ENCODE measurements at regions not wholly inside any gene's neighbourhood (a gene's known extent, or its start where the extent isn't known, plus 50 kb on each side); places are given as distances from the start of the nearest gene placed in this dataset.

DNA sequence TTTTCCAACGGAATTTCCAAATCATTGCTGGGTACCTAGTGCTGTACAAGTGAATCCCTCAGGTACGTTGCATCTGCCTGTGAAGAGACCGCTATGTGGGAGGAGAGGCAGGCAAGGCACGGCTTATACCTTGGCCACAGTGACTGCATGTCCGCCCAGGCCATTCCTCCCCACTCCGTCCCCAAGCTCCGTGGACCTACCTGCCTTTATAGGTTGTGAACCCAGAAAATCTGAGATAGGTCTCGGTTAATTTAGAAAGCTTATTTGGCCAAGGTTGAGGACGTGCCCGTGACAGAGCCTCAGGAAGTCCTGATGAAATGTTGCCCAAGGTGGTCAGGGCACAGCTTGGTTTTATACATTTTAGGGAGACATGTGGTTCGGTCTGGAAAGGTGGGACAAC lies 218.5 kb upstream of the TSHZ3 start:
- TF ChIP-seq, protein P1, sequence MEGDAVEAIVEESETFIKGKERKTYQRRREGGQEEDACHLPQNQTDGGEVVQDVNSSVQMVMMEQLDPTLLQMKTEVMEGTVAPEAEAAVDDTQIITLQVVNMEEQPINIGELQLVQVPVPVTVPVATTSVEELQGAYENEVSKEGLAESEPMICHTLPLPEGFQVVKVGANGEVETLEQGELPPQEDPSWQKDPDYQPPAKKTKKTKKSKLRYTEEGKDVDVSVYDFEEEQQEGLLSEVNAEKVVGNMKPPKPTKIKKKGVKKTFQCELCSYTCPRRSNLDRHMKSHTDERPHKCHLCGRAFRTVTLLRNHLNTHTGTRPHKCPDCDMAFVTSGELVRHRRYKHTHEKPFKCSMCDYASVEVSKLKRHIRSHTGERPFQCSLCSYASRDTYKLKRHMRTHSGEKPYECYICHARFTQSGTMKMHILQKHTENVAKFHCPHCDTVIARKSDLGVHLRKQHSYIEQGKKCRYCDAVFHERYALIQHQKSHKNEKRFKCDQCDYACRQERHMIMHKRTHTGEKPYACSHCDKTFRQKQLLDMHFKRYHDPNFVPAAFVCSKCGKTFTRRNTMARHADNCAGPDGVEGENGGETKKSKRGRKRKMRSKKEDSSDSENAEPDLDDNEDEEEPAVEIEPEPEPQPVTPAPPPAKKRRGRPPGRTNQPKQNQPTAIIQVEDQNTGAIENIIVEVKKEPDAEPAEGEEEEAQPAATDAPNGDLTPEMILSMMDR (IDR thresholded peaks at IDR 0.05; ENCODE audit: low read depth, low read length) = no peak
- no peak for TF ChIP-seq EZH2phosphoT487 (IDR thresholded peaks at IDR 0.05; ENCODE audit: low read depth)

Data from OCI-LY3 (cell line).